GM12878 (cell line): ENCODE measurements at regions not wholly inside any gene's neighbourhood (a gene's known extent, or its start where the extent isn't known, plus 50 kb on each side); places are given as distances from the start of the nearest gene placed in this dataset.

Source experiments
- CHD4 ChIP-seq: fragments of 200-600 bp; sonication (generic); IDR thresholded peaks from 2 replicates; pipeline ENCODE4 v1.6.1; 2016; ENCODE audit warnings: mild to moderate bottlenecking
- EGR1 ChIP-seq, 2 experiments: IDR thresholded peaks; 1 replicate in 1 of 2; 2 replicates in 1 of 2; pipeline ENCODE4 v1.6.1; 2011 to 2012; ENCODE audit warnings: low read depth in 2 of 2, low read length in 2 of 2, borderline replicate concordance in 1 of 2, mild to moderate bottlenecking in 1 of 2, moderate library complexity in 1 of 2
- SREBF2 ChIP-seq: IDR thresholded peaks from 2 replicates; pipeline ENCODE4 v1.6.1; 2012; ENCODE audit warnings: mild to moderate bottlenecking, low read length
- TF ChIP-seq, protein P1 (sequence below), 3 experiments: IDR thresholded peaks in 2 of 3; conservative IDR thresholded peaks in 1 of 3; 2 replicates each; pipeline ENCODE4 v1.5.1; 2011; ENCODE audit warnings: low read depth in 3 of 3, low read length in 3 of 3, mild to moderate bottlenecking in 3 of 3, control low read depth in 2 of 3, moderate library complexity in 2 of 3, inconsistent platforms in 1 of 3, mixed read lengths in 1 of 3; ENCODE audit not compliant: control insufficient read depth in 2 of 3, insufficient read depth in 1 of 3; ENCODE audit errors: extremely low read depth in 1 of 3
- TF ChIP-seq, protein P2 (sequence below): fragments of 450-650 bp; IDR thresholded peaks from 2 replicates; pipeline ENCODE4 v1.6.1; 2018; ENCODE audit warnings: borderline replicate concordance, mild to moderate bottlenecking; ENCODE audit not compliant: partially characterized antibody
- TF ChIP-seq, protein P3 (sequence below): fragments of 450-650 bp; IDR thresholded peaks from 2 replicates; pipeline ENCODE4 v1.6.1; 2014; ENCODE audit warnings: mild to moderate bottlenecking

DNA sequence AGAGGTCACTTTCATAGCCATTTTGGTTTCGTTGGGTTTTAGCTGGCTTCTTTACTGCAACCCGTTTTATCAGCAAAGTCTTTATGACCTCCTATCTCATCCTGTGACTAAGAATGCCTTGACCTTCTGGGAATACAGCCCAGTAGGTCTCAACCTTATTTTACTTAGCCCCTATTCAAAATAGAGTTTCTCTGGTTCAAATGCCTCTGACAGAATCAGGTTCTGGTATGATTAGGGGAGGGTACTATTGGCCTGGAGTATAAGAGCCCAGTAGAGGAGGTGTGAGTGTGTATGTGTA, 95.4 kb upstream of the RAB40AL start:
- no peak for TF ChIP-seq EGR1 (IDR thresholded peaks at IDR 0.05; ENCODE audit: borderline replicate concordance in 1 of 2, low read depth in 2 of 2, low read length in 2 of 2)
- TF ChIP-seq, protein P1, sequence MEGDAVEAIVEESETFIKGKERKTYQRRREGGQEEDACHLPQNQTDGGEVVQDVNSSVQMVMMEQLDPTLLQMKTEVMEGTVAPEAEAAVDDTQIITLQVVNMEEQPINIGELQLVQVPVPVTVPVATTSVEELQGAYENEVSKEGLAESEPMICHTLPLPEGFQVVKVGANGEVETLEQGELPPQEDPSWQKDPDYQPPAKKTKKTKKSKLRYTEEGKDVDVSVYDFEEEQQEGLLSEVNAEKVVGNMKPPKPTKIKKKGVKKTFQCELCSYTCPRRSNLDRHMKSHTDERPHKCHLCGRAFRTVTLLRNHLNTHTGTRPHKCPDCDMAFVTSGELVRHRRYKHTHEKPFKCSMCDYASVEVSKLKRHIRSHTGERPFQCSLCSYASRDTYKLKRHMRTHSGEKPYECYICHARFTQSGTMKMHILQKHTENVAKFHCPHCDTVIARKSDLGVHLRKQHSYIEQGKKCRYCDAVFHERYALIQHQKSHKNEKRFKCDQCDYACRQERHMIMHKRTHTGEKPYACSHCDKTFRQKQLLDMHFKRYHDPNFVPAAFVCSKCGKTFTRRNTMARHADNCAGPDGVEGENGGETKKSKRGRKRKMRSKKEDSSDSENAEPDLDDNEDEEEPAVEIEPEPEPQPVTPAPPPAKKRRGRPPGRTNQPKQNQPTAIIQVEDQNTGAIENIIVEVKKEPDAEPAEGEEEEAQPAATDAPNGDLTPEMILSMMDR (IDR thresholded peaks at IDR 0.05 in 2 of 3, conservative IDR thresholded peaks at IDR 0.05 in 1 of 3; ENCODE audit: control insufficient read depth in 2 of 3, extremely low read depth in 1 of 3, insufficient read depth in 1 of 3, low read depth in 3 of 3, low read length in 3 of 3) = no peak
- TF ChIP-seq CHD4 = no peak
- no peak for TF ChIP-seq SREBF2
- TF ChIP-seq, protein P2, sequence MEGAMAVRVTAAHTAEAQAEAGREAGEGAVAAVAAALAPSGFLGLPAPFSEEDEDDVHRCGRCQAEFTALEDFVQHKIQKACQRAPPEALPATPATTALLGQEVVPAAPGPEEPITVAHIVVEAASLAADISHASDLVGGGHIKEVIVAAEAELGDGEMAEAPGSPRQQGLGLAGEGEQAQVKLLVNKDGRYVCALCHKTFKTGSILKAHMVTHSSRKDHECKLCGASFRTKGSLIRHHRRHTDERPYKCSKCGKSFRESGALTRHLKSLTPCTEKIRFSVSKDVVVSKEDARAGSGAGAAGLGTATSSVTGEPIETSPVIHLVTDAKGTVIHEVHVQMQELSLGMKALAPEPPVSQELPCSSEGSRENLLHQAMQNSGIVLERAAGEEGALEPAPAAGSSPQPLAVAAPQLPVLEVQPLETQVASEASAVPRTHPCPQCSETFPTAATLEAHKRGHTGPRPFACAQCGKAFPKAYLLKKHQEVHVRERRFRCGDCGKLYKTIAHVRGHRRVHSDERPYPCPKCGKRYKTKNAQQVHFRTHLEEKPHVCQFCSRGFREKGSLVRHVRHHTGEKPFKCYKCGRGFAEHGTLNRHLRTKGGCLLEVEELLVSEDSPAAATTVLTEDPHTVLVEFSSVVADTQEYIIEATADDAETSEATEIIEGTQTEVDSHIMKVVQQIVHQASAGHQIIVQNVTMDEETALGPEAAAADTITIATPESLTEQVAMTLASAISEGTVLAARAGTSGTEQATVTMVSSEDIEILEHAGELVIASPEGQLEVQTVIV = no peak
- TF ChIP-seq, protein P3, sequence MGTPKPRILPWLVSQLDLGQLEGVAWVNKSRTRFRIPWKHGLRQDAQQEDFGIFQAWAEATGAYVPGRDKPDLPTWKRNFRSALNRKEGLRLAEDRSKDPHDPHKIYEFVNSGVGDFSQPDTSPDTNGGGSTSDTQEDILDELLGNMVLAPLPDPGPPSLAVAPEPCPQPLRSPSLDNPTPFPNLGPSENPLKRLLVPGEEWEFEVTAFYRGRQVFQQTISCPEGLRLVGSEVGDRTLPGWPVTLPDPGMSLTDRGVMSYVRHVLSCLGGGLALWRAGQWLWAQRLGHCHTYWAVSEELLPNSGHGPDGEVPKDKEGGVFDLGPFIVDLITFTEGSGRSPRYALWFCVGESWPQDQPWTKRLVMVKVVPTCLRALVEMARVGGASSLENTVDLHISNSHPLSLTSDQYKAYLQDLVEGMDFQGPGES = no peak
